NOMO-1 treated with DMSO at 0.1 percent for 48 hours (cell line): ENCODE measurements at regions not wholly inside any gene's neighbourhood (a gene's known extent, or its start where the extent isn't known, plus 50 kb on each side); places are given as distances from the start of the nearest gene placed in this dataset.
"Not testable (repeated sequence)": the region's sequence is repeated elsewhere in the genome, so short reads cannot be mapped to it uniquely, and the experiment has no call there.

Experiments used
- DNase-seq: peaks from one replicate; lab custom pipeline; 2025; ENCODE audit not compliant: unreplicated experiment; lab: John Stamatoyannopoulos, UW

DNA sequence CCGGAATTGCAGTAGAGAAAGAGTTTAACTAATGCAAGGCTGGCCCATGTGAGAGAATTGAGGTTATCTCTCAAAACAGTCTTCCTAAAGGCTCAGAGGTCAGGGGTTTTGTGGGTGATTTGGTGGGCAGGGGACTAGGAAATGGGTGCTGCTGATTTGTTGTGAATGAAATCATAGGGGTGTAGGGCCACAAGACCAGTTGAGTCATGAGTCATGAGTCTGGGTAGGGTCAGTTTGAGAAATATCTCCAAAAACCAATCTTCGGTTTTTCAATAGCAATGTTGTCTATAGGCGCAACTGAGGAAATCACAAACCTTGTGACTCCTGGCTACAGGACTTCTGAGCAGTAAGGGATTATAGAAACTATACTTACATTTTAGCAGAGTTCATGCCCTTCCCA lies 460.0 kb upstream of the NRP1 start:
- DNase-seq = no peak

DNA sequence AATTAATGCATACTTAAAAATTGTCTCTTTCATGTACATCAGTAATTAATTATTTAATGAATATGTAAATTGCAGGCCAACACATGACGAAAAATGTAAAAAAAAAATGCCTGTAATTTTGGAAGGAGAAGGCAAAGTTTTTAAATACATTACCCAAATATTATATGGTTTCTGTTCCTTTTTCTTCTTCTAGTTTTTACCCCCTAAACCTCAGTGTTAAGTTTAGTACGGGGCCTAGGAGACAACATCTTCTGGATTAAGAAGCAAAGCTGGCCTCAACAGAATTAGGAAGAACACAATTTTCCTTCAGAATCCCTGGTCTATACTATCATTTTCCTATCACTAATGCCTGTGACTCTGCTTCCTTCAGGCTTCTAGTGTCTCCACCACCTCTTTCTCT lies 459.3 kb upstream of the NRP1 start:
- DNase-seq = peak; percentile 70

DNA sequence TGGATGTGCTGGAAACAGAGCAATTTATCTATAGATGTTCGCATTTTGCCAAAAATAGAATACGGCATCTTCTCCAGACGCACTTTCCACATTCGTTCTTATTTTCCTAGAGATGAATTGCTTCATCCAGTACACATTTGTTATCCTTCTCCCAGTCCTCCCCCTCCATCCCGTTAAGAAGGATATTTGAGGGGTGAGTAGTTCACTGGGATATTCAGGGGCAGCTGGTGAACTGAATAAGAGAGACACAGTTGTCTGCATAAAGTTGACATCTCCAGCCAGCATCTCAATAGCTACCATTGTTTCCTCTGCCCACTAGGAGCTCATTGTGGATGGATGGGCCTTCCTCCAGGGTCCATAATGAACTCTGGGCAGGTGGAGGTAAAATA lies 456.8 kb upstream of the NRP1 start:
- DNase-seq = no peak

DNA sequence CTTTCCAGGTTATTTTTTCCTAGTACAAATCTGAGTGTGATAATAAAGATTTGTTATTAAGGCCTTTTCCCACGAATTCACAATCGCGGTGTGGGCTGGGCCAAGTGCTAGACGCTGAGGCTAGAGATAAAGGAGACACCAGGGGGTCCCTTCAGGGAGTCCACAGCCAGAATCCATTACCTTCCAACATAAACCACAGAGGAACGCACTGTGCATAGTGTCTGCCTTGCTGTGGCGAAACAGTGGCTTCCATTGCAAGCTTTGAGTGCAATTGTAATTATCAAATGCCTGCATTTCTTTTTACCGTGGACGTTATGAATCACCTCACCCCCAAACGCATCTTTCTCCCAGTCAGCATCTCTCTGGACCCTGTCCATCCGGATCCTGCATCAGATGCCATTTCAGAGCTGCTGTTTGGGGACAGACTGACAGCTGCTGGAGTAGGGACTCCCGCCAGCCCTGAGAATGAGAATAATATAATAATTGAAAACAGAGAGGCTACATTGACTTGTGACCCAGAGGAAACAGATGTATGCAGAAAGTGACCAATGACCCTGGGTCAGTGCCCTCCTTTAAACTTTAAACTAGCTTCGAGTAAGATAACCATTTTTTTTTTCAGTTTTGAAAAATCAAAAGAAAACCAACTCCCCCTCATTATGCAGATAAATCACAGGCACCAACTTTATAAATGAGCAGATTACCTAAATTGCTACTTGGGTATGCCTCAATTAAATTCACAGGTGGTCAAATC lies 456.2 kb upstream of the NRP1 start:
- no peak for DNase-seq

DNA sequence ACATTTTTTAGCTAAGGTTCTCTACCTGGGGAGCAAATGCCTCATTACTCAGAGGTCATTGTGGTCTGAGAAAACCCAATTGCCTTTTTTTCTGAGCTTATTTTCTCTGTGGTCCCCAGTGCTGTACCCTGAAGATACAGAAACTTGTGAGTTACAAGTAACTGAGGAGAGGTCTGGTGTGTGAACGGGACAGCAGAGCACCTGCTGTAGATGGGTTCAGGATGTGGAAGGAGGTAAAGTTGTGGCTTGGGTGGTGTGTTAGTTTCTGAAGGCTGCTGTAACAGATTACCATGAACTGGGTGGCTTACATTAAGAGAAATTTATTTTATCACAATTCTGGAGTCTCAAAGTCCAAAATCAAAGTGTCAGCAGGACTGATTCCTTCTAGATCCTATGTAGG lies 449.1 kb upstream of the NRP1 start:
- DNase-seq = no peak

DNA sequence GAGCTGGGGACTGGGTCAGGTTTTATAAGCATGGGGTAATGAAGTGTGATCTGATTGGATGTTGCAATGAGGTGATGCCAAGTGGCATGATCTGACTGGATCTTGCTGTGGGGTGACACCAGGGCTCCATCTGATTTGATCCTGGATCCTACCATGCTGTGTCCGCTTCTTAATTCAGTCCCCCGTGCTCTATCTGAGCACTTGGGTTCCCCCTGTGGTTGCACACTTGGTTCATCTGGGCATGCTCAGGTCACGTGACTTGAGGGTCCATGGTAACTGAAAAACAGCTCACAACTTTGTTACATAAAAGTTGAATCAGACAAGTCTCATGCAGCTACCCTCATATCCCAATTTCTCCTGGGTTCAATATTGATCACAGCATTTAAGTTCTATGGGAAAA lies 448.6 kb upstream of the NRP1 start:
- no peak for DNase-seq

DNA sequence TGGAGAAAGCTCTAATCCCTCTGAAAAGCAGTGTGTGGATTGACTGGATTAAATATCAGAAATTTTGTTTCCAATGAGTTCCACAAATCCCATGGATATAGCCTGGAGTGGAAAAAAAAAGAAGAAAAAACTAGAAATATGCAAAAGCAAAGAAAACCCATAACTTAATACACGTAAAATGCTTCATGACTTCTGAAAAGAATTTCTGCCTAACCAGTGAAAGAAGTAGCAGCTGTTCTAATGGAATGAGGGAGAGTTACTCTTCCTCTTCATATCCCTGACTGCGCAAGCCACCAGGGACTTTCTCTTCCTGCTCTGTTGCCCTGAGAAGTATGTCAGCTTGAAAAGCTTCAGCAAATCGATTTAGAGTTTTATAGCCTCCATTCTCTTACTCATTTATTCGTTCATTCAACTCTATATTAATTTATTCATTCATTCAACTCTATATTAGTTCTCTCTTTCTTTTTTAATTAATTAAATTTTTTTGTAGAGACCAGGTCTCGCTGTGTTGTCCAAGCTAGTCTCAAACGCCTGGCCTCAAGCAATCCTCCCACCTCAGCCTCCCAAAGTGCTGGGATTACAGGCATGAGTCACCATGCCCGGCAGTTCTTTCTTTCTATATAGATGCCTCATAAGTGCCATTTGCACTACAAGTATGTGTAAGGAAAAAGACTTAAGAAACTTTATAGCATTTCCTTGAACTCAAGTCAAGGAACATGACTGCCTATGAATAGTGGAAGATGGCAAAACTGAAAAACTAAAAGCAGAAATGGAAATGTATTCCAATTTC lies 447.3 kb upstream of the NRP1 start:
- DNase-seq = no peak

DNA sequence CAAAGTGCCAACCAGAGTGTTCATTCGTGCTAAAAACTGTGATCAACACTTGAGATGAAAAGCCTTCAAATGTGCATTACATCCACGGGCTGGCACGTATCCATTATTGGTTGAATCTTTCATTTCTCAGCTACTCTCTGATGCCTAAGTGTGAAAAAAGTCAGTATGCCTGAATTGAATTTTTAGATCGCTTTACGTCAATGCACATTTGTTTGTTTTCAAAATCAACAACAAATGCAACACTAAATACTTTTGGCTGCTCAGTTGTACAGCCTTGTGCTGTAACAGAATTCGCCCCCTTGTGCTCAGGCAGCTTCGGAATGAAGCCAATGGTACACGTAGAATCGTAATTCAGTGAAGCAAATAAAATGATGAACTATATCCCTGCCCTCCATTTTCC lies 446.5 kb upstream of the NRP1 start:
- DNase-seq = no peak

DNA sequence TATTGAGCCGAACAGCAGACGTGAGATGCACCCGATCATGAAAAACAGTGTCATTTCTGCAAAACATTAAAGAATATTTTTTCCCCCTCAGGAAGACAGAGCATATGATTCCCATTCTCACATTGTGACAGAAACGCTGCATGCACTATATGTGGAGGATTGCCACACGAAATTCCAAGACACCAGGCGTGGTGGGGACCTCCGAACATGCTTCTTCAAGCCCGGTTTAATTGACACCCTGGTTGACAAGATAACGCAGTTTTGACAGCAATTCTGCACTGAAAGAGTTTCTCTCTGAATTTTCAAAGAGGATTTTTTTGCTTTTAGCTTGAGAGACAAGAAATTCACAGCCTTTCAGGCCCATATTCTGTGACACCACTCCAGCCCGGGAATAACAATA lies 442.8 kb upstream of the NRP1 start:
- no peak for DNase-seq

DNA sequence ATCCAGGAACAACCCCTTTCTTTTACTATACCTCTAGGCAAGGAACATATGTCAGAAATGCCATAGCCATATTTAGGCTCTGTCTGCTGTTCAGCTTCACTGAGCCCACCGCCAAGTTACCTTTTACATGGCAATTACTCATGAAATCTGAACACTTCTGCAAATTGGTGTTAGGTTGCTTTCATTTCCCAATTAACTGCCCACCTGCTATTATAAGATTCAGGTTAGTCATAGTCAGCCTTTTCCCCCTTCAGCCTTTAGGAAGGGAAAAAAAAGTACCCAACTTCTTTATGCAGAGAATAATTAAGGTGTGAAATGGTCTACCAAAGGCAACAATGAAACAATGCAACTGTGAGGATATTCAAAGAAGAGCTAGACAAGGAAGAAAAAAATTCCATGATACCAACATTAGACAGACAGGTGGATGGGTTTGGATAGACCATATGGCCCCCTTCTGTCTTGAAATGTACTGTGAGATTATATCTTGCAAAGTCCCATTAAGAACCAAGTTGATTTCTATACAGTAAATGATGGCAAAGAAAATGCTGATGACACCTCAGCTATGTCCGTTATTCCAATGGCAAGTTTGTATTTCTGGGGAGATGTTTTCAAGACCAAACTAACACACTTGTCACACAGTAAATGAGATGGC lies 442.1 kb upstream of the NRP1 start:
- DNase-seq = peak; percentile 5

DNA sequence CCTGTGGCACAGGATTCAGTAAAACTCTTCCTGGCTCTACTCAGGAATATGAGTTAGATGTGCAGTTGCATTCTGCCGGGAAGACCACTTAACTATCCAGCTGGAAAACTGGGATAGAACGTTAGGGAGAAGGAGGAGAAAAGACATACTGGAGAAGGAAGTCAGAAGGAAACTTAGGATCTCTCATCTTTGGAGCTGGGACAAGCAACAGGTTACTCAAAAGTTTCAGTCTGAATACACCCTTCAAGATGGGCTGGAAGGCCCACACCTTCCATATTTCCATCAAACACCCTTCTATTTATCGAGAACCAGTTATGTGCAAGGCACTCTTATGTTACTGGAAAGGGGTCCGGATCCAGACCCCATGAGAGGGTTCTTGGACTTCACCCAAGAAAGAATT lies 440.4 kb upstream of the NRP1 start:
- no peak for DNase-seq

DNA sequence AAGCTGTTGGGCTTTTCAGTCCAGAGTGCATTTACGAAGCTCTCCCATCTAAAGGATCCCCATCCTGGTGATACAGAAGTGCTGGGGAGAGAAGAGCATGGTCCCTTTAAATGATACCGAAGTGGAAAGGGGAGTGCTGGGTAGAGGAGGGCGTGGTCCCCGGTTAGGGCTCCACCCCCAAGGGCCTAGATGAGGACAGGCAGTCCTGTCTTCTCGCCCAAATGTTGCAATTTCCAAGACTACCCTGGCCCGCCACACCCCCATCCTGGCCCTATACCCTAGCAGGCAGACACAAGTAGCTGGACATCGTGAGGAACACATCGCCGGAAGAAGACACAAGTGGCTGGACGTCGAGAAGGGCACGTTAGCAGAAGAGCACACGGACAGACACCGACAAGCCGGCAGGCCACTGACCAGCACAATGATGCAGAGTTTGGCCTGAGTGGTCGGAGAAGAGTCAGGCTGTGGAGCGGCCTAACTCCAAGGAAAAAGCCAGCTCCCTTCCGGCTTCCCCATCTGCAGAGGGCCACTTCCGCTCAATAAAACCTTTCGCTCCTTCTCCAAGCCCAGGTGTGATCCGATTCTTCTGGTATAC lies 439.5 kb upstream of the NRP1 start:
- DNase-seq = no peak

DNA sequence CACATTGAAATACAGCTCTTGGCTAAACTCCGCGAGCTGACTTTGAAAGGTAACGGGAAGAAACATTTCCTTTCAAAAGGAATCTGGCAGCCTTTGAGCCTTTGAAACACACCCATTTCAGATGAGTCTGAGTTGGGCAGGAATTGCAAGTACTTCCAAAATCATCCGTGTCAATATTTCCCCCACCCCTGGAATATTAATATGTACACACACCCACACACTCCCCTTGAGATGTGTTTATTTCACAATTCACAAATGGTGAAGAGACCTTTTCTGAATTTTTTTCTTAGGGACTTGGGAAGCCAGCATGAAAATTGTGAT lies 438.7 kb upstream of the NRP1 start:
- DNase-seq = no peak

DNA sequence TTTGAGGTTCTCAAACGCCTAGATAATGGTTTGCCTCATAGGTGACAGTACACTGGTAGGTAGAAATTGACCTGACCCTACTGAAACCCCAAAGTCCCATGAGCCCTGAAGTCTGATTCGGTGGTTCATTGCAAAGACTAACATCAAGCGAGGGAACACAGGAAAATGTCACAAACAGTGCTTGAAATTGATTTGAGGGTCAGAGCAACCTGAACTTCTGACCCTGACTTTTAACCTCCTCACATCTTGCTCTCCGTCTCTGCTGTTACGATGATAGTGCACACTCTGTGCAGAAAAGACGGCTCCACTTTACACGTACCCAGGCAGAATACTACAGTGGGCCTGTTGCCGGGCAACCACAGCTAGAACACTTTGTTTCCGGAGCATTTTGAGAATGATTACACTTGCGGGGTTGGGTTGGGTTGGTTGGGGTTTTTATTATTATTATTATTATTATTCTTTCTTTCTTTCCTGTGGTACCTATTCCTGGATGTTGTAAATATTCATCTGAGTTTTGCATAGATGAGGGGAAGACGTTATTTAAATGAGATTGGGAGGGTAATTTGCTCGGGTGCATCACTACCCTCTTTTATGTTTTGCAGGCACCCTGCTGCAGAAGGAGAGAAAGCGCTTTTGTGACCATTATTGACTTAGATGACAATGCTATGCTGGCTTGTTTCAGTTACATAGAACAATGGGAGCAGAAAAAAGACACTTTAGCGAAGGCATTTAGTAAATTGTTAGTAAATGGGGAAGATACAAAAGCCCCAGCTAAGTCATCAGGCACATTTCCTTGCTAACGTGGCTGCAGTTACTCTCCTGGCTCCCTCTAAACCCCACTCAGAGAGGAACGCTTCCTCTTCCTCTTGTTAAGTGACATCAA lies 438.1 kb upstream of the NRP1 start:
- peak; percentile 83 for DNase-seq

DNA sequence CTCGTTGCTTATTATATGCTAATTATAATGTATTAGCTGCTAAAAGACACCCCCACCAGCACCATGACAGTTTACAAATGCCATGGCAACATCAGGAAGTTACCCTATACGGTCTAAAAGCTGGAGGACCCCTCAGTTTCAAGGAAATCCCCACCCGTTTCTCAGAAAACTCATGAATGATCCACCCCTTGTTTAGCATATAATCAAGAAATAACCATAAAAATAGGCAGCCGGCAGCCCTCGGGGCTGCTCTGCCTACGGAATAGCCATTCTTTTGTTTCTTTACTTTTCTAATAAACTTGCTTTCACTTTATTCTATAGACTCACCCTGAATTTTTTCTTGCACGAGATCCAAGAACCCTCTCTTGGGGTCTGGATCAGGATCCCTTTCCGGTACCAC lies 437.4 kb upstream of the NRP1 start:
- not testable (repeated sequence) for DNase-seq

DNA sequence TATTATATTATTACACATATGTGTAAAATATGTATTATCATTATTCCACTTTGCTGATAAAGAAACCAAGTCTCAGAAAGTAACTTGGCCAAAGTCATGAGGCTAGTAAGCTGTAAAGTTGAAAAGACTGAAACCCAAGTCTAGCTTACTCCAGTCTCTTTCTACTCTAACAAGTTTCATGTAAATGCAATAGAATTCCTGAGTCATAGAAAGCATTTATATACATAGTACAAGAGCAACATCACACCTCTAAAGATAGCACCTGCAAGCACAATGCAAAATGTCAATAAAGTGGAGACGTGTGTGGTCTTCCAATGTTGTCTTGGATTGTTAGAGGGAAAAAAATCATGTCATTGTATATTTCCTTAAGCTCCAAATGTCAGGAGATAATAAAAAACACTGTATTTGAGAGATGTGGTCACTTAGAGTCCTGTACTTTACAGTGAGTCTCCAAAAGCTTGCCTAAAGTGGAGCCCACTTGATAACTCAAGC lies 430.3 kb upstream of the NRP1 start:
- DNase-seq = no peak

DNA sequence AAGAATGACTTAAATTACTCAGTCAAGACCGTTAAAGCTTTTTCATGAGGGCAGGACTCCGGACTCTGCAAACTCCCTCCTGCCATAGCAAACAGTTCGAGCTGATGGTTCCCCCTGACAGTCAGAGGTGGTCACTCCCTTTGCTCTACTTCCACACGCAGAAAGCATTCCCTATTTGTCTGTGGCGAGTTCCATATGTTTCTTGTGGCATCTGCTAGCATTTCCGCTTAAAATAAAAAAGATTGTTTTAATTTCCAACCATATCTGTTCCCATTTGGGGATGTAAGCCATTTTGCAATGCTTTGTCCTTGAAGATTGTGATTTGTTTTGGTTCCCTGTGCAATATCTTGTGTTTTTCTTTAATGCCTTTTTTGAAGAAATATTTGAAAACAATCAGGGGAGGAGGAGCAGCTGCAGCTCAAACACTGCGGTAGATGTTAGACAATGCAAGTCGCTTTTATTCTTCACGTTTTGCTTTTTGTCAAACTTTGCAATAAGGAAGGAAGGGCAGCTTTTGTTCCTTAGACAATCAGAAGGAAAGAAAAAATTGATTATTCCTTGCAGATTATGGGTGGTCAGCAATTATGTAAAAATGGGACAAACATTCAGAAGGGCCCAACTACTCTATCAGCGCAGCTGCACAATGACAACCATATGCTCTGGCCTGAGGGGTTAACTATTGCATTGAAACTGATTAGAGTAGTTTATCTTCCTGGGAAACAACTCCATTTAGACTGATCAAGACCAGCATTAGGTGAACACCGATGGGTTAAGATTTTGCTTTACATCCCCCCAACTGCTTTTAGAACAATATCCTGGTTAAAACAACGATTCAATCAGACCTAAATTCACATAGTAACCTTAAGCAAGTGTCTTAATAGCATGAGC lies 425.8 kb upstream of the NRP1 start:
- DNase-seq = no peak

DNA sequence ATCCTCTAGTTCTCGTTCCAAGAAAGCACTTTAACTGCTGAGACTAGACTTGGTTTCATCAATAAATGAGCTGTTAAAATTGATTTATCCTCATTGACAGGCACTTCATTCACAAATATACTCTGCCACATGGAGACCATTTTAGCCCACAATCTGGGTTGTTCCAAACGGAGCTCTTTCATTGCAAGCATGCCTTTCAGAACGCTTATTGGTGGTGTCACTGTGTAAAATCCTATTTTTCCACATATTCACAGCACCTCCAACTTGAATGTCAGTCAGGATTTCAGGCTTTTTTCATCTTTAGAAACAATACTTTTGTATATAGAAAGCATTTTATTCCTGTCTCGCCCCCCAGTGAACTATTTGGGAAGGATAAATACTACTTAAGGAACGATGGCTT lies 424.7 kb upstream of the NRP1 start:
- DNase-seq = no peak

DNA sequence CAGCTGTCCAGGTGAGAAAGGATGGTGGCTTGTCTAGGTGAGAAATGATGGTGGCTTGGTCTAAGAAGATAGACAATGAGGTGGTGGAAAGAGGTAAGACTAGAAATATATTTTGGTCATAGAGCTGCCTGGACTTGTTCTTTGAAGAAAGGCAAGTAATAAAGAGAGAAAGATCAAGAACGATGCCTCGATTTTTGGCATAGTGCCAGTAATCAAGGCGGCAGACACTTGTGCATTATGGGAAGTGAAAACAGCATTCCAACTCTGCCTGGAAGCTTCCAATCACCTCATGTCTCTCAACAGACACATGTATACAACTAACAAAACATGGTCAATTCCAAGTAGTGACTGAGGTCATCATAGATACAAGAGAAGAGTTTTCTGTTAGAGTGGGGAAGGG lies 423.8 kb upstream of the NRP1 start:
- DNase-seq = no peak

DNA sequence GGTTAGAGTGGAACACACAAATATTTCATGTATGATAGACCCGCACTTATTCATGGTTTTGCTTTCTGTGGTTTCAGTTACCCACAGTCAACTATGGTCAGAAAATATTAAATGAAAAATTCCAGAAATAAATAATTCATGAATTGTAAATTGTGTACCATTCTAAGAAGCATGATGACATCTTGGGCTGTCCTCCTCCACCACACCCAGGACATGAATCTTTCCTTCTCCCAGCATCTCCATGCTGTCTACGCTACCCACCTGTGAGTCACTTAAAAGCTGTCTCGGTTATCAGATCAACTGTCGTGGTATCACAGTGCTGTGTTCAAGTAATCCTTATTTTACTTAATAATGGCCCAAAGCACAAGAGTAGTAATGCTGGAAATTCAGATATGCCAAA lies 419.6 kb upstream of the NRP1 start:
- DNase-seq = no peak
